GM23338 (cell line): ENCODE measurements at regions not wholly inside any gene's neighbourhood (a gene's known extent, or its start where the extent isn't known, plus 50 kb on each side); places are given as distances from the start of the nearest gene placed in this dataset.

ENCODE experiments used
- ATAC-seq: fragments of 200-7000 bp; cut with Tn5 transposase; 3 replicates; pipeline ENCODE4 v1.9.1; 2020
- DNase-seq: peaks from one replicate; pipeline ENCODE4 v3.0.0-alpha.2; 2015; ENCODE audit warnings: low spot score
- H2AFZ ChIP-seq: fragments of 200-600 bp; sonication (generic); 2 replicates; pipeline ENCODE4 v1.8.0; 2016; ENCODE audit warnings: antibody characterized with exemption, mild to moderate bottlenecking, moderate library complexity
- H3F3A ChIP-seq: fragments of 200-600 bp; sonication (generic); replicated peaks from 2 replicates; pipeline ENCODE4 v1.8.0; 2017; ENCODE audit warnings: antibody characterized with exemption, mixed run types, low read depth
- H3K27ac ChIP-seq: fragments of 200-600 bp; sonication (generic); 2 replicates; pipeline ENCODE4 v1.6.1; 2016; ENCODE audit warnings: low read depth
- H3K27me3 ChIP-seq: fragments of 200-600 bp; sonication (generic); 2 replicates; pipeline ENCODE4 v1.8.0; 2016; ENCODE audit warnings: mild to moderate bottlenecking, mixed run types, moderate library complexity; ENCODE audit not compliant: insufficient read depth
- H3K36me3 ChIP-seq: fragments of 200-600 bp; sonication (generic); 2 replicates; pipeline ENCODE4 v1.8.0; 2016; ENCODE audit warnings: mild to moderate bottlenecking; ENCODE audit not compliant: insufficient read depth
- H3K4me1 ChIP-seq: fragments of 200-600 bp; sonication (generic); 2 replicates; pipeline ENCODE4 v1.8.0; 2016; ENCODE audit warnings: mild to moderate bottlenecking, moderate library complexity; ENCODE audit not compliant: insufficient read depth
- H3K4me2 ChIP-seq: fragments of 200-600 bp; sonication (generic); 2 replicates; pipeline ENCODE4 v1.7.1; 2017; ENCODE audit warnings: mixed run types
- H3K4me3 ChIP-seq: fragments of 200-600 bp; sonication (generic); 2 replicates; pipeline ENCODE4 v1.6.1; 2016; ENCODE audit warnings: mixed run types
- H3K79me2 ChIP-seq: fragments of 200-600 bp; sonication (generic); replicated peaks from 2 replicates; pipeline ENCODE4 v1.8.0; 2017; ENCODE audit warnings: mild to moderate bottlenecking; ENCODE audit not compliant: insufficient read depth
- H3K9me2 ChIP-seq: fragments of 200-600 bp; sonication (generic); 2 replicates; pipeline ENCODE4 v1.8.0; 2017; ENCODE audit not compliant: insufficient read depth
- H4K20me1 ChIP-seq: fragments of 200-600 bp; sonication (generic); replicated peaks from 2 replicates; pipeline ENCODE4 v1.8.0; 2017; ENCODE audit warnings: mild to moderate bottlenecking; ENCODE audit not compliant: insufficient read depth
- H3K27ac Mint-ChIP-seq: 2 replicates; pipeline ENCODE4 v1.8.0; 2020; ENCODE audit warnings: inconsistent platforms, mild to moderate bottlenecking, moderate library complexity, mixed read lengths
- H3K27me3 Mint-ChIP-seq: 3 replicates; pipeline ENCODE4 v1.8.0; 2022; ENCODE audit warnings: low read depth, mild to moderate bottlenecking, moderate library complexity, mixed read lengths, inconsistent platforms; ENCODE audit not compliant: insufficient read depth, poor library complexity
- H3K36me3 Mint-ChIP-seq: 3 replicates; pipeline ENCODE4 v1.8.0; 2021; ENCODE audit warnings: low read depth, mild to moderate bottlenecking, inconsistent platforms, moderate library complexity, mixed read lengths
- H3K4me1 Mint-ChIP-seq: 3 replicates; pipeline ENCODE4 v1.8.0; 2020; ENCODE audit warnings: mild to moderate bottlenecking, inconsistent platforms, mixed read lengths
- H3K4me3 Mint-ChIP-seq: 3 replicates; pipeline ENCODE4 v1.8.0; 2021; ENCODE audit warnings: moderate library complexity, mild to moderate bottlenecking, inconsistent platforms, mixed read lengths
- H3K9me3 Mint-ChIP-seq: 3 replicates; pipeline ENCODE4 v1.8.0; 2020; ENCODE audit warnings: moderate library complexity, mild to moderate bottlenecking, inconsistent platforms, mixed read lengths
- CREB1 ChIP-seq: fragments of 250-450 bp; sonication (Bioruptor Pico); IDR thresholded peaks from 2 replicates; pipeline ENCODE4 v1.5.0; 2020; ENCODE audit warnings: low read depth, mild to moderate bottlenecking, moderate library complexity
- CTCF ChIP-seq, 2 experiments: fragments of 200-600 bp in 1 of 2; sonication (generic) in 1 of 2; conservative IDR thresholded peaks; 2 replicates each; pipeline versions ENCODE4 v1.5.1 to v1.6.1; 2016 to 2017; ENCODE audit warnings: antibody characterized with exemption in 2 of 2, low read depth in 2 of 2, mild to moderate bottlenecking in 2 of 2, moderate library complexity in 1 of 2
- ETS1 ChIP-seq: IDR thresholded peaks from 2 replicates; pipeline ENCODE4 v1.6.1; 2016; ENCODE audit warnings: antibody characterized with exemption
- EZH2phosphoT487 ChIP-seq: fragments of 200-600 bp; sonication (generic); IDR thresholded peaks from one replicate; pipeline ENCODE4 v1.8.1; 2018; ENCODE audit warnings: antibody characterized with exemption; ENCODE audit not compliant: unreplicated experiment
- JUNB ChIP-seq: IDR thresholded peaks from one replicate; pipeline ENCODE4 v1.6.1; 2016; ENCODE audit warnings: antibody characterized with exemption; ENCODE audit not compliant: unreplicated experiment
- ZNF462 ChIP-seq: fragments of 250-450 bp; sonication (Bioruptor Pico); IDR thresholded peaks from 2 replicates; pipeline ENCODE4 v1.5.0; 2020; ENCODE audit warnings: mild to moderate bottlenecking, moderate library complexity

GRCh38 chr1:194068446-194069167, 882.2 kb upstream of the B3GALT2 start (continued):
- TF ChIP-seq ZNF462 (CRISPR knock-in tag) (no peak), JUNB (no peak), EZH2phosphoT487 (no peak), CTCF (conservative IDR thresholded peaks at IDR 0.05; ENCODE audit: low read depth in 2 of 2) (no peak), CREB1 (CRISPR knock-in tag) (no peak)

- Histone ChIP-seq H3K27me3 (no peaks in the 10 kb centered on the region), H3K4me1 (no peaks in the 10 kb centered on the region), H3K27ac (no peak overlapping the region), H3K36me3 (no peaks in the 10 kb centered on the region), H3K4me3 (no peak overlapping the region), H4K20me1 (no peaks in the 10 kb centered on the region), H3K9me2 (no peaks in the 10 kb centered on the region; the same call in 1 of the 2 replicates), H3K79me2 (no peaks in the 10 kb centered on the region), H2AFZ (0 out of 2 replicates have a peak overlapping the region, but pooled peaks have one; percentile 28), H3K4me2 (no peak overlapping the region), H3F3A (no peaks in the 10 kb centered on the region)
- no peaks in the 10 kb centered on the region for H3K4me1 Mint-ChIP-seq
- H3K27me3 Mint-ChIP-seq, result peaks cover 3% of the 10 kb centered on the region
- H3K27ac Mint-ChIP-seq, result no peak overlapping the region
- no peaks in the 10 kb centered on the region for H3K36me3 Mint-ChIP-seq
- DNase-seq (no peak), ATAC-seq (no peak)
- H3K4me3 Mint-ChIP-seq, result no peak overlapping the region
- no peaks in the 10 kb centered on the region for H3K9me3 Mint-ChIP-seq
- TF ChIP-seq ZNF462 (CRISPR knock-in tag) (no peak), ETS1 (no peak)
Observed at GRCh38 chr1:194067772-194068171, 881.4 kb upstream of the B3GALT2 start.
